ENCODE measurements at regions not wholly inside any gene's neighbourhood (a gene's known extent, or its start where the extent isn't known, plus 50 kb on each side); places are given as distances from the start of the nearest gene placed in this dataset.

- no peak for TF ChIP-seq CTCF (IDR thresholded peaks at IDR 0.05; ENCODE audit: low read depth, low read length)
- no peak for DNase-seq (ENCODE audit: extremely low read depth, low read depth)
Observed at GRCh38 chr7:73971704-73972341, 56.1 kb upstream of the ELN start.

GRCh38 chr7:73972614-73973013 is 55.4 kb upstream of the ELN start:
- DNase-seq (ENCODE audit: extremely low read depth, low read depth), result no peak
- no peak for TF ChIP-seq CTCF (IDR thresholded peaks at IDR 0.05; ENCODE audit: low read depth, low read length)

- TF ChIP-seq CTCF (IDR thresholded peaks at IDR 0.05; ENCODE audit: low read depth, low read length), result no peak
- no peak for DNase-seq (ENCODE audit: extremely low read depth, low read depth)
Observed at GRCh38 chr7:73973091-73973490, 54.9 kb upstream of the ELN start.

GRCh38 chr7:73974101-73974947 is 53.6 kb upstream of the ELN start:
- DNase-seq (ENCODE audit: extremely low read depth, low read depth), result no peak
- TF ChIP-seq CTCF (IDR thresholded peaks at IDR 0.05; ENCODE audit: low read depth, low read length), result no peak

- DNase-seq (ENCODE audit: extremely low read depth, low read depth), result no peak
- TF ChIP-seq CTCF (IDR thresholded peaks at IDR 0.05; ENCODE audit: low read depth, low read length), result no peak
Observed at GRCh38 chr7:73974948-73975926, 52.7 kb upstream of the ELN start.

- DNase-seq (ENCODE audit: extremely low read depth, low read depth), result no peak
- no peak for TF ChIP-seq CTCF (IDR thresholded peaks at IDR 0.05; ENCODE audit: low read depth, low read length)
Observed at GRCh38 chr7:73976761-73977618, 51.0 kb upstream of the ELN start.

All from AG09319 (cell line).